ENCODE measurements at regions not wholly inside any gene's neighbourhood (a gene's known extent, or its start where the extent isn't known, plus 50 kb on each side); places are given as distances from the start of the nearest gene placed in this dataset.

DNA sequence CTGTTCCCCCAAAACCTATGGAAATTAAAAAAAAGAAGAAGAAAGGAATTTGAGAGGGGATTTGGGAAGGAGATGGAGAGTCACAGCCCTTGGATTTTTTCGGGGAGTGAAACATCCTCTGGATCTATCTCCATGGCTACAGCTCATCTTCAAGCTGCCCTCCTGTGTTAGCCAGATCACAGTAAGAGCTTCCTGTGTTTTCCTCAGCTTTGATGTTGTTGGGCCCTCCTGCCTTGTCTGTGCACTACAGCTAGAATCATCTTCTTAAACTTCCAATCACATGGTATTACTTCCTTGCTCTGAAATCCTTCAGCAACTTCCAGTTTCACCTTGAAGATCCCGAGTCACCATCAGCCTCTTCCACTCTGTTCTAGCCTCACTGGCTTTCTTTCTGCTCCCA lies 207.8 kb upstream of the ZFP64 start:
- no peak for TF ChIP-seq SIN3A (IDR thresholded peaks at IDR 0.05; ENCODE audit: borderline replicate concordance, insufficient read depth, low read depth, low read length)
- TF ChIP-seq POLR2AphosphoS5 (IDR thresholded peaks at IDR 0.05; ENCODE audit: low read depth, low read length) = no peak
- TF ChIP-seq, protein P1, sequence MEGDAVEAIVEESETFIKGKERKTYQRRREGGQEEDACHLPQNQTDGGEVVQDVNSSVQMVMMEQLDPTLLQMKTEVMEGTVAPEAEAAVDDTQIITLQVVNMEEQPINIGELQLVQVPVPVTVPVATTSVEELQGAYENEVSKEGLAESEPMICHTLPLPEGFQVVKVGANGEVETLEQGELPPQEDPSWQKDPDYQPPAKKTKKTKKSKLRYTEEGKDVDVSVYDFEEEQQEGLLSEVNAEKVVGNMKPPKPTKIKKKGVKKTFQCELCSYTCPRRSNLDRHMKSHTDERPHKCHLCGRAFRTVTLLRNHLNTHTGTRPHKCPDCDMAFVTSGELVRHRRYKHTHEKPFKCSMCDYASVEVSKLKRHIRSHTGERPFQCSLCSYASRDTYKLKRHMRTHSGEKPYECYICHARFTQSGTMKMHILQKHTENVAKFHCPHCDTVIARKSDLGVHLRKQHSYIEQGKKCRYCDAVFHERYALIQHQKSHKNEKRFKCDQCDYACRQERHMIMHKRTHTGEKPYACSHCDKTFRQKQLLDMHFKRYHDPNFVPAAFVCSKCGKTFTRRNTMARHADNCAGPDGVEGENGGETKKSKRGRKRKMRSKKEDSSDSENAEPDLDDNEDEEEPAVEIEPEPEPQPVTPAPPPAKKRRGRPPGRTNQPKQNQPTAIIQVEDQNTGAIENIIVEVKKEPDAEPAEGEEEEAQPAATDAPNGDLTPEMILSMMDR (IDR thresholded peaks at IDR 0.05) = no peak
